HuH-7.5 (cell line): ENCODE measurements at regions not wholly inside any gene's neighbourhood (a gene's known extent, or its start where the extent isn't known, plus 50 kb on each side); places are given as distances from the start of the nearest gene placed in this dataset.

Experiments
- DNase-seq: peaks from one replicate; pipeline ENCODE4 v3.0.0; 2011; ENCODE audit warnings: low spot score

DNA sequence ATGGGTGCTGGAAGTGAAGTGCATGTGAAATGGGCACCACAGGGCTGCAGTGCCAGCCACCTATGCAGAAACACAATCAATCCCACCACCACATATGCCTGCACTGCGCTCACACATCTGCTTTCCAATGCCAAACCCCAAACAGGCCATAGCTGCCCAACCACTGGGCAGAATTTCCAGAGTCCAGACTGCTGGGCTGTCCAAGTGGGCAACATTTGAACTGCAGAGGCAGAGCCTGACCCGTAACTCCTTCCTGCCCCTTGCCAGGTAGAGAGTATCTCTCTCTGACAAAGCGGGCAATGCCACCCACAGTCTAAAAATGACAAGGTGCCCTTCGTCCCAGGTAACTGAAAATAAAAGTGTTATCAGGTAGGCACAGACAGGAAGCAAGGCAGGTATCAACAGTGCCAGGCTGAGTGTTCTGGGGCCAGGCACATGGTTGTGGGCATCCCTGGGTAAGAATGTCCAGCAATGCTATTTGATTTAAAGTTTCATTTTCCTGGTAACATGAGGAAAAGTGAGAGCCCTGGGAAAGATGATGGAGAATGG lies 79.5 kb downstream of the FOXA2 start:
- no peak for DNase-seq

DNA sequence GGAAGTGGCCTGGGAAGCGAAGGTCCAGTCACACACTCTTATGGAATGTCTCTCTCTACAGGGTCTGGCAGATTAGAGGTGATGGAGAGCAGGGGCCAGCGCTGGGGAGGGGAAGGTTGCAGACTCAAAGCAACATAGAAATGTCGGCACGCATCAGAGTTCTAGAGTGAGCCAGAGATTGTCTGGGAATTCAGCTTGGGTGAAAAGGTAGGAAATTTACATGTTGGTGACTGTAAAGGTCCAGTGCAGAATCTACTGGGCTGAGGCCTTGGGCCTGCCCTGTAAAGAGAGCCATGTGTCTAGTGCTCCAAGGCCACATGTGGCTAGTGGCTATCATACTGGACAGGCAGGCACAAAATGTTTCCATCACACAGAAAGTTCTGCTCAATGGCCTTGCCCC lies 80.8 kb downstream of the FOXA2 start:
- DNase-seq, result no peak

DNA sequence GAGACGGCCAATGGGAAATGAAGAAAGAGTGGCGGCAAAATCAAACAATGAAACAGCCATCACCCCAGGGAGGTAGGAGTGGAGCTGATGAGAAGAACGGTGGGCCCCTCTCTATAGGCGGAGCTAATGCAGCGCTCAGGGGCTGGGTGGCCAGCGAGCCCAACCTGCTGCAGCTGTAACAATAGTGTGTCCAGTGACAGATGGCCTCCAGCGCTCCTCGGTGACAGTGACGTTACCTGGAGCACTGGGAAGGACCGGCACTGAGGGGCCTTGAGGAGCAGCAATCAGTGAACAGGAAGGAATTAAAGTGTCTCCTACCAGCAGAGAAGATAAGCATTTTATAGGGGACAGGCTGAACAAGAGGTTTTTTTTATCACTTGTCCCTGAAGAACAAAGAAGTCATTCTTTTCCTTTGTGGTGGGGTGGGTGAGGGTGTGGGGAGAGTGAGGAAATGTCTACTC lies 81.6 kb downstream of the FOXA2 start:
- no peak for DNase-seq

DNA sequence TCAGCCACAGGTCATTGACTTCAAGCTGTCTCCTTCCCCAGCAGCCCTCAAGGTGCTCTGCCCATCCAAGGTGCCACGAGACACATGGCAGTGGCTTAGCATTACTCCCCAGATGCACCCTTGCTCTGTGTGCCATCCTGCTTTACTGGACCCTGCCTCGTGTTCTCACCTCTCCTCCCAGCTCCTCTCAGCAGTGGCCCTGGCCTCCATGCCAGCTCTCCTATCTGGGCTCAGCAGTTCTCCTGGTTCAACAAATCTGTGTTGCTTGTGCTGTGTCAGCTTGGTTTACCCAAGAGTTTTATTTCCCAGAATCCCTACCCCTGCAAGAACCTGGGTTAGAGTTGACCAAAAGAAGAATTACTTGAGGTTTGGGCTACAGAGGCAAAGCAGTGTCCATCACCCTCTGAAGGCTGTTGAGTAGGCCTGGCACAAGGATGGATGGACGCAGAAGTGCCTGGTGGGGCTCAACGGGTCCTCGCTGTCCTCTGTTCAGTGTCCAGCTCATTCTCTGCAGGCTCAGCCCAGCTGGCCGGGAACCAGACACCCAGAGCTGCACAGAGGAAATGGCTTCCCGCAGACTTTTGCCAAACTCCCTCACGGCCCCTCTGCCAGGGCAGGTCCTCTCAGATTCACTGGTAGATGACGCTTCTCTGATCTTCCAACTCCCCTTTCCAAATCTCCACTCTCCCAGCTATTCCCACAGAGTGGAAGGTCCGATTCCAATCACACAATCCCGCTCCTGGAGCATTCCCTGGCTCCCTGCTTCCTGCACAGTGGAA lies 82.6 kb downstream of the FOXA2 start:
- DNase-seq, result no peak

DNA sequence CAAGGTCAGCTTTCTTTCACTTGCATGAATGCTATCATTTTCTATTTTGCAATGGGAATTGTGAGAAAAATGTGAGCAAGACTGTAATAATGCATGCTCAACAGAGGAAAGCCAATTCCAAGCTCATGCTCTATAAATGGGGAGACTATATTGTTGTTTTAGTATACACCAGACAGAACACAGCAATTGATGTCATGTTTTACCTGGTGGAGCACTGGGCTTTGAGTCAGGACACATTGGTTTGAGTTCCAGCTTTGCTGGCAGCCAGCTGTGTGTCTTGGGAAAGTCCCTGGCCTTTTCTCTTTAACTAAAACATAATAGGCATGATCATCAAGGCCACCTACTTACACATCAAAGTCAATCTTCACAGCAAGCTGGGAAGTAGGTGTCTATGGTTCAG lies 83.3 kb downstream of the FOXA2 start:
- DNase-seq, result no peak

DNA sequence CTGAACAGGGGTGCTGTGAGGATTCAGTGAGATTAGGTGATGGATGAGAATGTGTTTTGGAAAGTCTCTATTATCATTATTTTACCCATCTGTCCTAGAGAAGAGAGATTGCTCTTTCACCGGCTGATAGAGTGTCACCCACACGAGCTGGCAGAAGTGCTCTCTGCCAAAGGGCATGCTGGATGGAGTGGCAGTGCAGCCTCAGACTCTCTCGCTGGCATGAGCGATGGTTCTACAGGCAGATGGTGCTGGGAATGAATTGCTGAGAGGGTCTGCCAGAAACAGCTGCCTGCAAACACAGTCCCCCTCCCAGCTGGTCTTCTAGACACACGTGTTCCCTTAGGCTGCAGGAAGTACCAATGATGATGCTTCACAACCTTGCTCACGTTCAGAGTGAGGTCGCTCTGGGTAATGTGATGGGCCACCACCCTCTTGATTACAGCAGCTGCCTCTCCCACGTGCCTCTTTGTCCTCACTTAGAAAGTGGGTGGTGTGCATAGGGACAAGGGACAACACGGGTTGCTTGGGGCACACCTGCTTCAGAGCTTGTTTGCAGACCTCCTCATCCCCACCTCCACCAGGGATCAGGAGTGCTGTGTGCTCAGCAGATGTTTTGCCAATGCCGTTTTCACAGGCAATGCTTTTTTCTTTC lies 84.7 kb downstream of the FOXA2 start:
- DNase-seq, result no peak

DNA sequence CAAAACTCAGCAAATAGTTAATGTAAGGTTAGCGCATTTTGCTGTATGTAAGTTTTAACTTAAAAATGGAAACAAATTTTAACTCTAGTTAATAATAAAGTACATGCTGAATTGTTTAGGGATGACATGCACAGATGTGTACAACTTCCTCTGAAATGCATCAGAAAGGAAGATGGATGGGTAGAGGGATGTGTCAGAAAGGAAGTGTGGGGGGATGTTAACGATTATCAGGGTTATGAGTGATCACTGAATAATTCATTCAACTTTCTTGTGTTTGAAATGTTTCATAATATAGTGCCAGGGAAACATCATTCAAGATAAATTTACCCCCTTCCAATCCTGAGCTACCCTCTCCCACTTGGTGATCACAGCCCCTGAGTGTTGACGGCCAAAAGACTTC lies 87.6 kb downstream of the FOXA2 start:
- no peak for DNase-seq

DNA sequence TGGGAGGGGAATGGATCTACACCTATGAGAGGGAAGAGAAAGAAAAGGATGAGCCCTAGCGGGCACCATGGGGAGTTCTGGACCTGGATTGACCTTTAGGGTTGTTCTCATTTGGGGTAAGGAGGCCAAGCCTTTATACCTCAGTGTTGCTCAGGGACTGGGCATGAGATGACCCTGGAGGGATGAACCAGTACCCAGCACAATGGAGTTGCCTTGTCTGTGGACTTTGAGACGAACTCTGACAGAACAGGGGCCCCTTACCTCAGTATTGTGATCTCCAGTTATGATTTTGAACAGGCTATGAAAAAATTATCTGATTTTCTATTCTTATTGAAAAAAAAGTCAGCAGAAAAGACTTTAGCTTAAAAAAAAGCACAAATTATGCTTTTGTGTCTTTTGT lies 88.6 kb downstream of the FOXA2 start:
- no peak for DNase-seq

DNA sequence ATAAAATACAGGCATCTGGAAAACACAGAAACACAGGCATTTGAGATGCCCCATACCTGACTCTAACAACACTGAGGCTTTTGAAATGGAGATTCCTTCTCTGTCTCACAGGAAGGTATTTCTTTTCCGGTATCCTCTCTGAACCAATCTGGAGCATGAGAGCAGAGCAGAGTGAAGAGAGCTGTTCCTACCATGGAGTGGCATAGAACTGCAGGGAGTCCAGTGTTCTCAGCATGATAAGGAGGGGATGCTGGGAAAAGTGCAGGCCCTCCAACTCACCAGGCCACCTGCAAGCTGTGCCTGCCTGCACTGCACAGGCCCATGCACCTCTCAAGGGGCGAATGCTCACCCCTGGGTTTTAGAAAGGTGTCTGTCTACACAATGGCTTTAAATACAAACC lies 89.2 kb downstream of the FOXA2 start:
- no peak for DNase-seq

DNA sequence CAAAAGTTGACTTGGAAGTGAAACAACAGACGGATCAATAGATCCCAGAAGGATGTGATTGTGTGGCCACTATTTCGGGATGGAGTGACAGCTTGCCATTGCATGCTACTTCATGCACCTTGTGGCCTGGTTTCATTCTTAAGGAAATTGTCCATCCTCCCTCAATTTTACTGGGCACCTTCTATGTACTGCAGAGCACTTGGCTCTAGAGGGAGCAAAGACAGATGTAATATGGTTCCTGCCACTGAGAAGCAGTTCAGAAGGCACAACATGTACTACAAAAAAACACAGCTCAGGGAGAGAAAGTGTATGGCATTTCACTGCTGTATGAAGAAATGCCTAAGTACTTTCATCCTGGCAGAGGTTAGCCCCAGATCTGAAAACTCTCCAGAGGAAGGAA lies 91.9 kb downstream of the FOXA2 start:
- DNase-seq, result no peak

DNA sequence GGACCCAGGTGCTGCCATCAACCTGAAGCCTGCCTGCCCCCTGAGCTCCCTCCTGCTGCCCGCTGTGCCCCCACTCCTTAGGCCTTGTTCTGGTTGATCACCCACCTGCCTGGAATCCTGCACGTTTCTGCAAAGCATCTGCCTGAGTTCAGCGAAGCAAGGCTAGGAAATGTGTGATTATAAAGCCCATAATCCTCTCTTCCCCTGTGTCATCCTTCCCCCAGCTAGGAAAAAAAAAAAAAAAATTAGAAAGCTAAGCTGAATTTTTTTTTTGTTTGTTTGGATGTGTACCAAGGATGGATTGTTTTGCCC lies 93.2 kb downstream of the FOXA2 start:
- no peak for DNase-seq

DNA sequence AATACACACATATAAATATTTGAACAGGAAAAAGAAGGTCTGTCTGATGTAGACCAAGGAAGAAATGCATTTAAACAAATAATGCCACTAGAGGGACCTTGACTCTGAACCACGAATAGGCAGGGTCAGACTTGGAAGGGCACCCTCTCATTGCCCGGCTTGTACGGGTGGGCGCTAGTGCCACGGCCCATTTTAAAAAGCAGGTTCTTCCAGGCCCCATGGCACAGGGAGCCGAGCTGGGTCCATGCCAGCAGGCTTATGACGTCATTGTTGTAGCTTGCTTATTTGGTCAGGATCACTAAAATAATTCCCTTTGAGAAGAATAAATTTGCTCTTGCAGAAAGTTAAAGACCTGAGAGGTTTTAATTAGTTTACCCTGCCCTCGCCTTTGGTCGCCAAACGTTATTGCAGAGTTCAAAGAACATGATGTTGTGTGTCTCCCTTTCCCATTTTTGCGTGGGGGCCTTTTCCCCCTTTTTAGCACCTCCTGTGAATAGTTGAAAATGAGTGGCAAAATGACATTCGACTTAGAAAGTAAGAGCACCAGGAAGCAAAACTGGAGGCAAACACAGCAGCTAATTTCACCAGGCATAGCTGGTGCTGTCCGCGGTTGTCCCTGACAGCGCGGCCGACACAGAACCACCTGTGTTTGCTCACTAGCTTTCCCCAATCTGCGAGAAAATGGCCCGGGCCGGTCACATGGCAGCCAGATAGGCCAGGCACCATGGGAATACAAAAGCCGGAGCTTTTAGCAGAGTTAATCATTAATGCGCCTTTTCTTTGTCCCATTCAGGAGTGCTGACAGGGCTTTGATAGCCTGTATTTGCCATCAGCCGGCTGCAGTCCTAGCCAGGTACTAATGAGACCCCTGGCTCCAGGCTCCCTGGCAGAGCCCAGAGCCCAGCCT lies 93.8 kb downstream of the FOXA2 start:
- DNase-seq, result peak; percentile 76

DNA sequence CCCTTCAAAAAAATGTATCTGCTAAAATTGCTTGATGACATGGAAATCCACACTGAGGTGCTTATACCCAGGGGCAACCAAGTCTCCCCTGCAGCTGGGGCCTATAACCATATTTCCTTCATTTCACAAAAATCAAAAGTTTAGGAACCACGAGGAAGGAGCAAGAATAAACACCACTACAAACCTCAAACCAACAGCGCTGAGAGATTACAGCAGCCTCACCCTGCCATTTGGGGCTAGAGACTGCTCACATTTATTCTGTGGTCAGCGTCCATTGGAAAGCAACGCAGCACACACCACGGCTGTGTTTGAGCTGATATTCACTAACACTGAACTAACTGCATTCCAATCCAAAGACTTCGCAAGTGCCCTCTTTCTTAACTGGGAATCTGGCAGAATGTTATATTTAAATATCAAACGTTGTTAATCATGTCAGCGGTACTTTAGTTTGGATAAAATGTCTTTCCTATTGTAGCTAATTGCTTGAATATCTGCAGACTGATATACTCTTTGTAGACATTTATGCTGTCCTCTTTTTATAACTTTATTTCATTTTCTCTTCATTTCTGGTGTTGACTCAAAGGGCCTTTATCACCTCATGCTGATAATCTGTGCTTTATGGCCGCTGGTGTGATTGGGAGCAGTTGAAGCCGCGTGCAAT lies 94.6 kb downstream of the FOXA2 start:
- no peak for DNase-seq

DNA sequence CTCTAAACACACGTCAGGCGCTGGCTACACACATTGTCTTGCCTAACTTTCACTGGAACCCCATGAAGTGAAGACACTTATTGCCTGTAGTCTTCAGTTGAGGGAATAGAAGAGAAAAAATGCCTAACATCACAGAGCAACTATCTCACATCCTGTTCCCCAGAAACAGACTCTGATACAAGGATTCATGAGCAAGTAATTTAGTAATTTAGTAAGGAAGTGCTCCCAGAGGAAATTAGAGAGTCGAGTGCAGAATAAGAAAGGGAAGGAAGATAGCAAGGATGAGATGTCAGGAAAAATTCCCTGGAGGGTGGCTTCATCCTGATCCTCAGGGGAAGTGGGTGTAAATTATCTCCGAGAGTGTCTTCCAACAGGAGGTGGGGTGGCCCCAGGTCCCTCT lies 104.0 kb downstream of the FOXA2 start:
- DNase-seq, result no peak

DNA sequence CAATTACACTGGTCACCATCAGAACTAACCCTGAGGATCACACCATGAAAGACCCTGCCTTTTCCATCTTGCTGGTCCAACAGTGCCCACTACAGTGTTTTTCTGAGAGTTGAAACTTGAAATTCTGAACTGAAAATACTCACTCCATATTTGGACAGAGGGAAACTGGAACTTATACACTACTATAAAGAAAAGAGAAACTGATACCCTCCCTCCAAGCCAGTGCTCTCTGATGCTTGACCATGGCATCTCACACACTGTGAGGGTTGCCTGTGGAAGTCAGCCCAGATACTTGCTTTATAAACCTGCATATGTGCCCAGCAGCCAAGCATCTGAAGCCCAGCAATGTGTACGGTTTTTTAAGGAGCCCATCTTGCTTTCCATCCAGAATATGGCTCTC lies 108.7 kb downstream of the FOXA2 start:
- no peak for DNase-seq

DNA sequence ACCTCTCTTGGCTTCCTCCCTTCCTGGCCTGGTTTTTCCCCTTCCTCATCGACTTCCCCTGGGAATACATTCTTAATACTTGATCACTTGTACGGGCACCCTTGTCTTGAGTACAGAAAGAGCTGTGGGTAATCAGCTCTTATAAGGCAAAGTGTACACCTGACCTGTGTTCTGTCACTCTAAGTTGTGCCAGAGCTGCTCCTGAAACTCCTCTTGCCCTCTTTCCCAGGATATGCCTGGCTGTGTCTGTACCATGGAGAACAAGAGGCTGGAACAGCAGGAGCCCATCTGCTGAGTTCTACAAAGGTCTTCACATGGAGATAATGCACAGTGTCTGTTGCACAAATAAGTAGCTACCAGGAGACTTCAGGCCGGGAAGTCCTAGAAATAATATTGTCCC lies 110.1 kb downstream of the FOXA2 start:
- no peak for DNase-seq

DNA sequence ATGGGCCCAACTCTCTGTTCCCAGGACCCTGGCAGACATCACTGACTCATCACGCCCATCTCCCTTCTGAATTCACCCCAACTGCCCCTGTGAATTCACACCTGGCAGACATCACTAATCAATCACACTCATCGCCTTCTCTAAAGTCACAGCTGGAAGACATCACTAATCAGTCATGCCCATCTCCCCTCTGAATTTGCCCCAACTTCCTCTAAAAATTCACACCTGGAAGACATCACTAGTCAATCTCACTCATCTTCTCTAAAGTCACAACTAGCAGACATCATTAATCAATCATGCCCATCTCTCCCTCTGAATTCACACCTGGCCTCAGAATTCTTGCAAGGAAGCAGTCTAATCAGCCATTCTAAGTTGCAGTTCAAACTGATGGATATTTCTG lies 111.1 kb downstream of the FOXA2 start:
- DNase-seq, result no peak

DNA sequence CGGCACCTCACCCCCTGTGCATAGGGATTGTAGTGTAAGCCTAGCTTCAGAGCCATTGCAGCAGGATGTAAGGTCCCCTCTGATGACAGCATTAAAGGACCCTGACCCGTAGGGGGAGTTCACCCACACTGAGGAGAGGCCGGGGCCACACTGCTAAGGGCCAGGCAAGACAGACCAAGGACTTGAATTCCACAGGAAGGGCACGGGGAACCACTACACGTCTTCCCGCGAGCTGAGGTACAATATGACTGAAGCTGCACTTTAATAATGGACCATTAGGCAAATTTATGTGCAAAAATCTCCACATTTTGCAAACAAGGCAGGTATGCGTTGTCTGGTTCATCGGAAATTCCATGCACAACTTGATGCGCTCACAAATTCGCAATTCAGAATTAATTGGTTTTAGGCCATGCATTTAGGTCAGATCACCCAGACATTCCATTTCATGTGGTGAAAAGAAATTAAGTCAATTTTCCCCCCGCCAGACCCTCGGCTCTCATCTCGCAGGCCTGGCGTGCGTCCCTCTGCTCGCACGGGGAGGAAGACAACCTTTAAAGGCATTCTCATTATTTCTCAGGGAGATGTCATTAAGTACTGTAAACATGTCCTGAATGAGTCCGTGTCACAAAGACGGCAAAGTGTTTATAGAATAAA lies 111.8 kb downstream of the FOXA2 start:
- no peak for DNase-seq

DNA sequence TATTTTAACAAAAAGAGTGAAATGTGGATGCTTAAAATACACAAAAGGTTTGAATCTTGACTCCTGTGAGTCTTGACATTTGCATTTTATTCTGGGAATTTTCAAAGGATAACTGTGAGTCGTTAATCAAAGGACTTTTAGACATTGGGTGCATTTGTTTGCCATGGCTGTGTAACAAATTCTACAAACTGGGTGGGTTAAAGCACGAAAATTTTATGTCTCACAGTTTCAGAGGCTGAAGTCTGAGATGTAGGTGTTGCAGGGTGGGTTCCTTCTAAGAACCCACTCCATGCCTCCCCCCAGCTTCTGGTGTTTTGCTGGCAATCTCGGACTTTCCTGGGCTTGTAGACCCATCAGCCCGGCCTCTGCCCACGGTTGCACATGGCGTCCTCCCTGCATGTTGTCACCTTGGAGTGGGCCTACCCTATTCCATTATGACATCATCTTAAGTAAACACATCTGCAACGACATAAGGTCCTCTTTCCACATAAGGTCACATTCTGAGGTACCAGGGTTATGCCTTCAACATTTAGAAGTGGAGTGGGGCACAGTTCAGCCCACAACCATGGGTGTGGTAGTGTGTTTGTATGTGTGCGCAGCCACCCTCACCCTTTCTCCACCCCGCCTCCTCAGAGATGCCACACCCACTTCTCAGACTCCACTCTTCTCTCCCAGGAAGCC lies 113.1 kb downstream of the FOXA2 start:
- peak; percentile 43 for DNase-seq

DNA sequence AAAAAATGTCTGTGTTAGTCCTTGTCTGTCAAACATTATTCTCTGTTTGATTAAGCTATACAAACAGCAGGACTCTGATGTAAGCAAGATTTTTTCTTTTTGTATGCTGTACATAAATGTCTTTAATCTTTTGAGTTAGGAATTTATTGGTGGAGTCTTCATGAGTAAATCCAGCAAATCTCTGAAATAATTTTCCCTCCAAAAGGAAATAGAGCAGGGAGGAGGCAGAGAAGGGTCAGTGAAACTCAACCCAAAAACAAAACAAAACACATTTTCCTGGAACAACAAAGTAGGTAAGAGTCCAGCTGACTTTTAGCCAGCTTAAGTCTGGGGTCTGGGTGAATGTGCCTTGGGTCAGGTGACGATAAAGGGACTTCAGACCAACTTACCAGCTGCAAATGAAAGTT lies 113.7 kb downstream of the FOXA2 start:
- DNase-seq, result peak; percentile 34
